H4 (cell line): ENCODE measurements at regions not wholly inside any gene's neighbourhood (a gene's known extent, or its start where the extent isn't known, plus 50 kb on each side); places are given as distances from the start of the nearest gene placed in this dataset.
A peak's percentile ranks its signal among the peaks of the same experiment; 100 is the strongest.
"Not testable (repeated sequence)": the region's sequence is repeated elsewhere in the genome, so short reads cannot be mapped to it uniquely, and the experiment has no call there.

Source experiments
- DNase-seq: peaks from one replicate; pipeline ENCODE4 v3.0.0-alpha.2; 2015; ENCODE audit warnings: low spot score

- DNase-seq, result no peak
Measured at GRCh38 chr10:118948786-118949185, 80.7 kb upstream of the NANOS1 start.

DNA sequence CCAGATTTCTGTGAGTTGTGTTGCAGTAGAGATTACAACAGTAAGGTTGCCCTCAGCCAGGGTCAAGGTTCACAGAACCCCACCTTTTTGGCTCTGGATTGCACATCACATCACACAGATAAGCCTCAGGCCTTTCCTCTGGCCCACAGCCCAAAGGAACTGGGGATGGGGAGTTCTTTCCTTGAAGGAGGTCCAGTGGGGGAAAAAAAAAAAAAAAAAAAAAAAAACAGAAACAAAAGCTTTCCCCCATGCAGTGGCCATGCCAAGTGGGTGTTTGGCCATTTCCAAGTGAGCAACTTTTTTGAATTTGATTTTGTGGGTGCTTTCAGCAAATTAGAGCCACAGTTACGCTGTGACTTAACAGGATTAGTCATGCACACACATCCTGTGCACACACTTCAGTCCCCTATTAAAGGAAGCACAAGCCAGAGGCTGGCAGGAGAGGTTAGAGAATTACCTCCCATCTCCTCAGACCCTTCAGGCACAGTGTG is 79.3 kb upstream of the NANOS1 start:
- peak; percentile 50 for DNase-seq

GRCh38 chr10:118950997-118951637 is 78.4 kb upstream of the NANOS1 start:
- DNase-seq, result no peak

- no peak for DNase-seq
Measured at GRCh38 chr10:118952493-118953295, 76.8 kb upstream of the NANOS1 start.

- DNase-seq, result no peak
Measured at GRCh38 chr10:118953598-118954393, 75.7 kb upstream of the NANOS1 start.

DNA sequence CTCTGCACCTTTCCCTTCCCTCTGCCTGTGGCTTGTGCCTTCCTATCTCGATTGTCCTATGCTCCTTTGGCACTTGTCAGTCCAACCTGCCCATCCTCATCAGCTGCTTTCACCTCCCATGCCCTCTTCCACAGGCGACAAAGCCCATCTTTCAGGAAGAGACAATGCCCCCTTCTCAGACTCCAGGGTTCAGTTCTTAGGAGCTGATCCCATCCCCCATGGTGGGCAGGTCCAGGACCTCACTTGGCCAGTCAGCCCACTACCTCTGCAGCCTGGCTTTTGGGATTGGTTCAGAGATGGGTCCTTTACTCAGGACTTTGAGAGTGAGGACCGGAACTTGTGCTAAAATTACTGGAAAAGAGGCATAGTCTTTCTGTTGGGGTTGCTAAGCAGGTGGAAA is 74.0 kb upstream of the NANOS1 start:
- no peak for DNase-seq

- DNase-seq, result no peak
Measured at GRCh38 chr10:118955951-118956801, 73.3 kb upstream of the NANOS1 start.

GRCh38 chr10:118956802-118957442 is 72.6 kb upstream of the NANOS1 start:
- DNase-seq, result no peak

DNA sequence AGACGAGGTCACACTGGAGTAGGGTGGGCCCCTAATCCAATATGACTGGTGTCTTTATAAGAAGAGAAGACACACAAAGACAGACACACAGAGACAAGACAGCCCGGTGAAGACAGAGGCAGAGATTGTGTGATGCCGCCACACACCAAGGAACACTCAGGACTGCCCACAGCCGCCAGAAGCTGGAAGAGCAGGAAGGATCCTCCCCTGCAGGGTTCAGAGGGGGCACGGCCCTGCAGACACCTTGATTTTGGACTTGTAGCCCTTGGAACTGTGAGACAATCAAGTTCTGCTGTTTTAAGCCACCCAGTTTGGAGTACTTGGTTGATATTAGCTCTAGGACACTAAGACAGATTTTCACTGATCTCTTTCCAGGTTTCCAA is 72.1 kb upstream of the NANOS1 start:
- no peak for DNase-seq

GRCh38 chr10:118957966-118958365 is 71.5 kb upstream of the NANOS1 start:
- no peak for DNase-seq

- no peak for DNase-seq
Measured at GRCh38 chr10:118958559-118958958, 71.0 kb upstream of the NANOS1 start.

- DNase-seq, result peak; percentile 63
Measured at GRCh38 chr10:118958984-118959925, 70.3 kb upstream of the NANOS1 start.

DNA sequence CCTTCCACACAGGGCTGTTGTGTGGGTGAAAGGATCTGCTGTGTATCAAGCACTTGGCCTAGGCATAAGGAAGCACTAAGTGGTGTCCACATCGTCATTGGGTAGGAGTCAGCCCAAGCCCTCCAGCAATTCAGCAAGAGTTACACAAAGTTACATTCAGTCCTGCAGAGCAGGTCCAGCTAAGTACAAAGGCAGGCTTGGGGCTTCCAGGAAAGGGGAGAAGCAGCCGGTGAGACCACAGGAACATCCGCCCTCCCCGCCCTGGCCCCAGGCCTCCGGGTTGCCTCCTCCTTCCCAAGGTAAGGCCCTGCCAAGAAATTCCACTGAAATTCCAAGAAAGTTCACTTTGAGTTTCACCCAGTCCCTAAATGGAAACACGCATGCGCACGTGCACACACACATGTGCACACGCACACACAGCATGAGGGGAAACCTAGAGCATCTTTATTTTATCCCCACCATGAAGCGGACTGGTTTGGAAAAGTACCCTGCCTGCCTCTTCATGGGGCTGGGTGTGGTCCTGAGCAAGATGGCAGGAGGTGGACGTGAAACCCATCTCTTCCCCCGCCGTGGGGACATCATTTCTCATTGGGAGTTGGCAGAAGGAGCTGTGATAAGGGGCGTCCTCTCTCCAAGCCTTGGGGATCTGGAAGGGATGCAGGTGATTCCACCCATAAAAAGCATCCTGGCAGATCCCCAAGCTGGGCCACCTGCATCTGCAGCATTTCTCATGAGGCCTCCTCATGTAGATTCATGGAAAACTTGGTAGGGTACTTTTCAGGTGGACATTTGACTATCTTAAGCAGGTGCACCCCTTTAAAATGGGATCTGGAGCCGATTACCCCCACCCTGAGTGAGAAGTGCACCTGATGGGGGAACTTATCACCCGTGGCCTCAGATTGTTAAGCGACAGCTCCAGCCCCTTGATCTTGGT is 69.1 kb upstream of the NANOS1 start:
- peak; percentile 29 for DNase-seq

- no peak for DNase-seq
Measured at GRCh38 chr10:118961436-118961835, 68.1 kb upstream of the NANOS1 start.

- DNase-seq, result not testable (repeated sequence)
Measured at GRCh38 chr10:118962331-118962868, 67.1 kb upstream of the NANOS1 start.

DNA sequence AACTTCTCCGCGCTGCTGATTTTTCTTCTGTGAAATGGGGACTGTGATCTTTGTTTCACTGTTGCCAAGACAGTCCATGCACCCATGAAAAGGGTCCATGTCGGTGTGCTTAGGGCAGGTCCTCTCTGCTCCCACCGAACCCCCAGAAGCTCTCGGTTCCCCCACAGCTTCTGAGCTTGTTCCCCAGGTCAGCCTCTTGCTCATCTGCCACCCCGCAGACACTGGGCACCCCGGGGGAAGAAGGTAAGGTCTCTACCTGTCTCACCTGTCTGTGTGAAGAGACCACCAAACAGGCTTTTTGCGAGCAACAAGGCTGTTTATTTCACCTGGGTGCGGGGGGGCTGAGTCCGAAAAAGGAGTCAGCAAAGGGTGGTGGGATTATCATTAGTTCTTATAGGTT is 66.2 kb upstream of the NANOS1 start:
- no peak for DNase-seq

GRCh38 chr10:118963933-118964332 is 65.6 kb upstream of the NANOS1 start:
- no peak for DNase-seq

DNA sequence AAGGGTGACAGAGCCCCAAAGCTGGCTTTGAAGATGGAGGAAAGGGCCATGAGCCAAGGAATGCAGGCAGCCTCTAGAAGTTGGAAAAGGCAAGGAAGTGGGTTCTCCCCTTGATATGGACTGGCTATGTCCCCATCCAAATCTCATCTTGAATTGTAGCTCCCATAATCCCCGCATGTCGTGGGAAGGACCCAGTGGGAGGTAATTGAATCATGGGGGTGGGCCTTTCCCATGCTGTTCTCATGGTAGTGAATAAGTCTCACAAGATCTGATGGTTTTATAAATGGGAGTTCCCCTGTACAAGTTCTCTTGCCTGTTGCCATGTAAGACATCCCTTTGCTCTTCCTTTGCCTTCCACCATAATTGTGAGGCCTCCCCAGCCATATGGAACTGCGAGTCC is 65.0 kb upstream of the NANOS1 start:
- DNase-seq, result not testable (repeated sequence)
